ENCODE measurements at regions not wholly inside any gene's neighbourhood (a gene's known extent, or its start where the extent isn't known, plus 50 kb on each side); places are given as distances from the start of the nearest gene placed in this dataset.

DNA sequence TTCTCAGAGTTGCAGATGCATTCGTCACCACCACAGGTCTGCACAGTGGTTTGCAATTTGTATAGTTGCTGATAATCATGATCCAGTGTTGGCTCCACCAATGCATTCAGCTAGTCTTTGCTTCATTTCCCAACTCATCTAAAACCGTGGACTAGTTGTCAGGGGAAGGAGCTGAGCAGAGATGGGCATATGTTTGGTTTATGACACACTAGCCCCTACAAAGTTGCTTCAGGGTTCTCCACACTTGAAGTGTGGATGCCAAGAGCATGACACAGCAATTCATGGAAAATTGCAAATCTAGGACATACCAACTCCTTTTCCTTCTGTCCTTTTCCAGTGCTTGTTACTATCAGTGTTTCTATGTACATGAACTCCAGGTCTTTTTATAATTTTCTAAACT lies 168.0 kb downstream of the TNFSF13B start:
- intact Hi-C loops (cut with DNase I, micrococcal nuclease), result no loop called here
- ATAC-seq (no peak), DNase-seq (no peak)
- Histone ChIP-seq H3K9me3 (no peaks in the 10 kb centered on the region), H3K4me3 (no peak overlapping the region), H3K36me3 (ENCODE audit: low read depth) (no peaks in the 10 kb centered on the region), H3K4me1 (ENCODE audit: low read depth) (no peaks in the 10 kb centered on the region)
- TF ChIP-seq CTCF (IDR thresholded peaks at IDR 0.05), result no peak

DNA sequence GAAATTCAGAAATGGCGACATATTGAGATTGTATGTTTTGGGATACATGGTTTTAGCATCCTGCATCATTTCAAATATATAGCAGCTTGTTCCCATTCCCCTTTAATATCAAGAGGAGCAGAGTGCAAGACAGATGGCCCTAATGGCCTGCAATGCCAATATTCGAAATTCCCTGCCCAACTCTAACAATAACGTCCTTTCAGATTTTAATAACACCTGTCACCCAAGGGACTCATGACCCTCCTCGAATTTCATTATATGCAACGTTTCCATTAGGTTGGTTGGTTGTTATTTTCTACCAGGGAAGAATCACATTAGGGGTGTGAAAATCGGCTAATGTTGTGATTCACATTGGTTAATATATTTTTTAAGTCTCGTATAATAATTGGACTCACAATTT lies 170.0 kb downstream of the TNFSF13B start:
- ATAC-seq (no peak), DNase-seq (no peak)
- no peak for TF ChIP-seq CTCF (IDR thresholded peaks at IDR 0.05)
- intact Hi-C loops (cut with DNase I, micrococcal nuclease), result no loop called here
- Histone ChIP-seq H3K36me3 (ENCODE audit: low read depth) (no peaks in the 10 kb centered on the region), H3K9me3 (no peaks in the 10 kb centered on the region), H3K4me3 (no peak overlapping the region), H3K4me1 (ENCODE audit: low read depth) (no peaks in the 10 kb centered on the region)

GRCh38 chr13:108444448-108444847 lies 174.9 kb downstream of the TNFSF13B start:
- no peak for ATAC-seq
- no peaks in the 10 kb centered on the region for H3K36me3 ChIP-seq (ENCODE audit: low read depth)
- DNase-seq, result no peak
- H3K4me3 ChIP-seq, result no peak overlapping the region
- intact Hi-C loops (cut with DNase I, micrococcal nuclease), result no loop called here
- TF ChIP-seq CTCF (IDR thresholded peaks at IDR 0.05), result no peak
- no peaks in the 10 kb centered on the region for H3K4me1 ChIP-seq (ENCODE audit: low read depth)
- H3K9me3 ChIP-seq, result no peaks in the 10 kb centered on the region

- intact Hi-C loops (cut with DNase I, micrococcal nuclease), result no loop called here
- Histone ChIP-seq H3K4me1 (ENCODE audit: low read depth) (no peaks in the 10 kb centered on the region), H3K9me3 (no peaks in the 10 kb centered on the region), H3K4me3 (no peak overlapping the region), H3K36me3 (ENCODE audit: low read depth) (no peaks in the 10 kb centered on the region)
- ATAC-seq, result no peak
- no peak for TF ChIP-seq CTCF (IDR thresholded peaks at IDR 0.05)
- DNase-seq, result no peak
These were observed 179.4 kb downstream of the TNFSF13B start for GRCh38 chr13:108448891-108449290.

- no peak for TF ChIP-seq CTCF (IDR thresholded peaks at IDR 0.05)
- no peaks in the 10 kb centered on the region for H3K9me3 ChIP-seq
- no peaks in the 10 kb centered on the region for H3K4me1 ChIP-seq (ENCODE audit: low read depth)
- intact Hi-C loops (cut with DNase I, micrococcal nuclease), result no loop called here
- no peak overlapping the region for H3K4me3 ChIP-seq
- no peak for ATAC-seq
- no peaks in the 10 kb centered on the region for H3K36me3 ChIP-seq (ENCODE audit: low read depth)
- no peak for DNase-seq
These were observed 178.3 kb upstream of the MYO16 start for GRCh38 chr13:108451121-108451520.

GRCh38 chr13:108455320-108455719 lies 174.1 kb upstream of the MYO16 start:
- TF ChIP-seq CTCF (IDR thresholded peaks at IDR 0.05), result no peak
- intact Hi-C loops (cut with DNase I, micrococcal nuclease), result no loop called here
- no peak overlapping the region for H3K4me3 ChIP-seq
- DNase-seq, result no peak
- no peaks in the 10 kb centered on the region for H3K9me3 ChIP-seq
- no peaks in the 10 kb centered on the region for H3K4me1 ChIP-seq (ENCODE audit: low read depth)
- H3K36me3 ChIP-seq (ENCODE audit: low read depth), result no peaks in the 10 kb centered on the region
- ATAC-seq, result no peak
